GM12891 (cell line): ENCODE measurements at regions not wholly inside any gene's neighbourhood (a gene's known extent, or its start where the extent isn't known, plus 50 kb on each side); places are given as distances from the start of the nearest gene placed in this dataset.

Experiments used
- POLR2A ChIP-seq: IDR thresholded peaks from 2 replicates; pipeline ENCODE4 v1.6.1; 2011; ENCODE audit warnings: low read depth, low read length, control low read depth
- POLR2AphosphoS5 ChIP-seq: IDR thresholded peaks from 2 replicates; pipeline ENCODE4 v1.6.1; 2011; ENCODE audit warnings: low read depth, low read length, control low read depth

DNA sequence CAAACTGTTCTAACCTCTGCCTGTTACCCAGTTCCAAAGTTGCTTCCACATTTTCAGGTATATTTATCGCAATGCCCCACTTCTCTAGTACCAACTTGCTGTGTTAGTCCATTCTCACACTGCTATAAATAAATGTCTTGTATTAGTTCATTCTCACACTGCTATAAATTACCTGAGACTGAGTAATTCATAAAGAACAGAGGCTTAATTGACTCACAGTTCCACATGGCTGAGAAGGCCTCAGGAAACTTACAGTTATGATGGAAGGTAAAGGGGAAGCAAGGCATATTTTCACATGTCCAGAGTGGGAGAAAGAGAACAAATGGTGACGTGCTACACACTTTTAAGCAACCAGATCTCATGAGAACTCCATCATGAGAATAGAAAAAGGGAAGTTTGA is 130.4 kb upstream of the C11orf87 start:
- TF ChIP-seq POLR2AphosphoS5 (no peak), POLR2A (no peak)
